ENCODE measurements at regions not wholly inside any gene's neighbourhood (a gene's known extent, or its start where the extent isn't known, plus 50 kb on each side); places are given as distances from the start of the nearest gene placed in this dataset.

GRCh38 chr16:11408216-11408615, 63.0 kb downstream of the RMI2 start:
- H3K4me1 ChIP-seq (replicated peaks; ENCODE audit: insufficient read depth) = no peaks in the 10 kb centered on the region
- no peaks in the 10 kb centered on the region for H3K79me2 ChIP-seq (ENCODE audit: low read depth)
- H3K9me2 ChIP-seq (ENCODE audit: insufficient read depth) = no peaks in the 10 kb centered on the region
- no peak overlapping the region for H3K4me2 ChIP-seq
- no peak overlapping the region for H3K27ac ChIP-seq
- H3K9me3 ChIP-seq (ENCODE audit: insufficient read depth, low read depth) = no peaks in the 10 kb centered on the region
- ChIA-PET CTCF (interaction anchor here (0.6 to 1.8 kb wide), 7 partner anchors 124 to 774 kb away, joined by 3 to 9 read pairs (median 5); no protein-coding TSS in a partner anchor), POLR2A (ENCODE audit: unreplicated experiment) (interaction anchor here (0.8 kb wide), 1 partner anchor 205 kb away, joined by 27 read pairs; no protein-coding TSS in a partner anchor)
- TF ChIP-seq EZH2 (IDR thresholded peaks at IDR 0.05; ENCODE audit: low read depth) = no peak
- no peak for TF ChIP-seq CTCF (conservative IDR thresholded peaks at IDR 0.05)
- no peaks in the 10 kb centered on the region for H4K20me1 ChIP-seq (ENCODE audit: insufficient read depth)
- BruUV-seq (replicated peaks) = no TSS peak
- no peak overlapping the region for H2AFZ ChIP-seq
- no peaks in the 10 kb centered on the region for H3K36me3 ChIP-seq (ENCODE audit: low read depth)
- no peaks in the 10 kb centered on the region for H3K27me3 ChIP-seq (ENCODE audit: insufficient read depth, low read depth)
- no peaks in the 10 kb centered on the region for H3F3A ChIP-seq (ENCODE audit: insufficient read depth, low read depth)
- intact Hi-C loops (cut with micrococcal nuclease; ENCODE audit: unreplicated experiment) = loop anchor here (10.0 kb wide), 1 partner anchor 267 kb away; no protein-coding TSS in a partner anchor
- DNase-seq = no peak
- H3K4me3 ChIP-seq = no peak overlapping the region

GRCh38 chr16:11409398-11409797, 64.1 kb downstream of the RMI2 start:
- CTCF ChIA-PET = no interaction called here
- H3K79me2 ChIP-seq (ENCODE audit: low read depth) = no peaks in the 10 kb centered on the region
- TF ChIP-seq CTCF (conservative IDR thresholded peaks at IDR 0.05) = no peak
- TF ChIP-seq EZH2 (IDR thresholded peaks at IDR 0.05; ENCODE audit: low read depth) = no peak
- H3F3A ChIP-seq (ENCODE audit: insufficient read depth, low read depth) = no peaks in the 10 kb centered on the region
- DNase-seq = no peak
- H2AFZ ChIP-seq = no peak overlapping the region
- H3K9me3 ChIP-seq (ENCODE audit: insufficient read depth, low read depth) = no peaks in the 10 kb centered on the region
- intact Hi-C loops (cut with micrococcal nuclease; ENCODE audit: unreplicated experiment) = loop anchor here (10.0 kb wide), 1 partner anchor 265 kb away; no protein-coding TSS in a partner anchor
- POLR2A ChIA-PET (ENCODE audit: unreplicated experiment) = no interaction called here
- H3K4me2 ChIP-seq = no peak overlapping the region
- no peaks in the 10 kb centered on the region for H3K9me2 ChIP-seq (ENCODE audit: insufficient read depth)
- H4K20me1 ChIP-seq (ENCODE audit: insufficient read depth) = no peaks in the 10 kb centered on the region
- H3K4me3 ChIP-seq = no peak overlapping the region
- no peaks in the 10 kb centered on the region for H3K36me3 ChIP-seq (ENCODE audit: low read depth)
- H3K4me1 ChIP-seq (replicated peaks; ENCODE audit: insufficient read depth) = no peaks in the 10 kb centered on the region
- BruUV-seq (replicated peaks) = no TSS peak
- no peak overlapping the region for H3K27ac ChIP-seq
- no peaks in the 10 kb centered on the region for H3K27me3 ChIP-seq (ENCODE audit: insufficient read depth, low read depth)

- no TSS peak for BruUV-seq (replicated peaks)
- TF ChIP-seq CTCF (conservative IDR thresholded peaks at IDR 0.05) = no peak
- TF ChIP-seq EZH2 (IDR thresholded peaks at IDR 0.05; ENCODE audit: low read depth) = no peak
- Histone ChIP-seq H3K4me1 (replicated peaks; ENCODE audit: insufficient read depth) (no peaks in the 10 kb centered on the region), H3K36me3 (ENCODE audit: low read depth) (no peaks in the 10 kb centered on the region), H3K79me2 (ENCODE audit: low read depth) (no peaks in the 10 kb centered on the region), H3K27ac (no peak overlapping the region), H3K4me3 (no peak overlapping the region), H3K9me3 (ENCODE audit: insufficient read depth, low read depth) (no peaks in the 10 kb centered on the region), H3K4me2 (no peak overlapping the region), H3K27me3 (ENCODE audit: insufficient read depth, low read depth) (no peaks in the 10 kb centered on the region), H3K9me2 (ENCODE audit: insufficient read depth) (no peaks in the 10 kb centered on the region), H2AFZ (no peak overlapping the region), H3F3A (ENCODE audit: insufficient read depth, low read depth) (no peaks in the 10 kb centered on the region), H4K20me1 (ENCODE audit: insufficient read depth) (no peaks in the 10 kb centered on the region)
- intact Hi-C loops (cut with micrococcal nuclease; ENCODE audit: unreplicated experiment) = no loop called here
- ChIA-PET POLR2A (ENCODE audit: unreplicated experiment) (no interaction called here), CTCF (no interaction called here)
- DNase-seq = no peak
These were observed 65.3 kb downstream of the RMI2 start for GRCh38 chr16:11410376-11411058.

Data from PC-9 (cell line).